ENCODE measurements at regions not wholly inside any gene's neighbourhood (a gene's known extent, or its start where the extent isn't known, plus 50 kb on each side); places are given as distances from the start of the nearest gene placed in this dataset.

DNA sequence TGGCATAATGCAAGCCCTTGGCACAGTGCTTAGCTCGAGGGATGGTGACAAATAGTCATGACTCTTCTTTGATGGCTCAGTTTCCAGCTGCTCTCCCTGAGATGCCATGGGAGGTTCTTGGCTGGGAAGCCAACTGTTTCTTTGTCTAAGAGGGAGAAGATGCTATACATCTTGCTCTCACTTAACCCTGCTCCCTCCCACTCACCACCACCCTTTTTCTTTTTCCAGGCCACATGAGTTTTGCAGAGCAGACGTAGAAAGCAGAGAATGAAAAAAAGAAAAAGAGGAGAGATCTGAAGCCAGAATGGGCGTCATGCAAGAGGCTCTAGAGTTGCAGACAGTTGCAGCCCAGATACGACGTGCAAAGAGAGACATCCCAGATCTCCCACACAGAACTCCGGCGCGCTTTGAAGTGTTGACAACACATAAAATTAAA is 160.5 kb downstream of the FGF18 start:
- H3K27me3 ChIP-seq (replicated peaks; ENCODE audit: insufficient read depth) = no peaks in the 10 kb centered on the region
- H3K4me1 ChIP-seq (ENCODE audit: control insufficient read depth in 1 of 2, low read depth in 2 of 2) = no peaks in the 10 kb centered on the region
- no peak for DNase-seq (ENCODE audit: low spot score)
- no peak overlapping the region for H3K4me3 ChIP-seq
- H3K9me3 ChIP-seq = no peaks in the 10 kb centered on the region
- no peak overlapping the region for H3K27ac ChIP-seq
- TF ChIP-seq CTCF (IDR thresholded peaks at IDR 0.05) = no peak
- H3K36me3 ChIP-seq = no peaks in the 10 kb centered on the region
- ATAC-seq (ENCODE audit: insufficient number of reproducible peaks, low FRiP score, low read depth) = no peak

DNA sequence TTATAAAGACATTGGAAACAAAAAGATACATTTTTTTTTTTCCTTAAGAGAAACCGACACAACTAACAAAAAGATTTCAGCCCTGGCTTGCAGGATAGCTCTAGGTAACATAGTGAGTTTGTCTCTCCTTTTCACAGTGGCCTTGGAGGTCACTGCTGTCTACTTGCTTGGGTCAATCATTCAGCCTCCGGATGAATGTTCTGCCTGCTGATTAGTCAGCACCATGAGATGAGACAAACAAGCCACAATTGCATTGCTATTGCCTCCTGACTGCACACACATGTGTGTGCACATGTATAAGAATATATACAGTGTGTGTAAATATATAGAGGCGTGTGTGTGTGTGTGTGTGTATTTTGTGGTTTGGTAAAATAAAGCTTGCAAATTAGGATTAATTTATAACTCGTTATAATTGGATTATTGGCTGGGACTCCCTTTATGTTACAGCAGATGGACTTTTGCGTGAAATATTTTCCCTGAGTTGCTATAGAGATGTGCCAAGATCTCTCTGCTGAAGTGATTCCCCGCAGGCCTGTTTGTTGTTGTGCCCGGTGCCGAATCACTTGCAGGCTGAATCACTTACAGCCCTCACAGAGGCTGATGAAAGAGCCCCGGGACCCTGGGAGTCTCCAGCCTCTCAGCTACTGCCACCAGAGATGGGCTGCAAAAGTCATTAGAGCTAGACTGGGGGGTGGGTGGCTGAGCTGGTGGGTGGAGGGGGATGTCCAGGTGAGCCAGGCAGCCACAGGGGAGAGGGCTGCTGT is 161.2 kb downstream of the FGF18 start:
- no peak for TF ChIP-seq CTCF (IDR thresholded peaks at IDR 0.05)
- Histone ChIP-seq H3K36me3 (no peaks in the 10 kb centered on the region), H3K4me1 (ENCODE audit: control insufficient read depth in 1 of 2, low read depth in 2 of 2) (no peaks in the 10 kb centered on the region), H3K9me3 (no peaks in the 10 kb centered on the region), H3K4me3 (no peak overlapping the region), H3K27ac (no peak overlapping the region), H3K27me3 (replicated peaks; ENCODE audit: insufficient read depth) (no peaks in the 10 kb centered on the region)
- ATAC-seq (ENCODE audit: insufficient number of reproducible peaks, low FRiP score, low read depth) (no peak), DNase-seq (ENCODE audit: low spot score) (no peak)

DNA sequence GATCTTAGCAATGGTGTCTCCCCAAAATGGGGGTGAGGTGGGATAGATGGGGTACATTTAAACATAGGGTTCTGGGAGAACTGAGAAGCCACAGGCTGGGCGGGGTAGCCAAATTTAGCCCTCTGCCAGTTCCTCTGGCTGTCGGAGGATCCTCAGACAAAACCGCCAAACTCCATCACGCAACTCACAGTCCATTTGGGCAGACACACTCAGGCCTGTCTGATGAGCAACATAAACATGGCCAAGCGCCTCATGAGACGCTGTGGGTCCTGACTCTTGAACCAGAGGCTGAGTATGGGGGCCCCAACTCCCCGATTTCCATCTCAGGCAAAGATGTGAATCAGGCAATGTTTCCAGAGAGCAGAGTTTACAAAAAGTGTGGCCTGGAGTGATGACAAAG is 162.3 kb downstream of the FGF18 start:
- Histone ChIP-seq H3K9me3 (no peaks in the 10 kb centered on the region), H3K36me3 (no peaks in the 10 kb centered on the region), H3K4me1 (ENCODE audit: control insufficient read depth in 1 of 2, low read depth in 2 of 2) (no peaks in the 10 kb centered on the region), H3K27ac (no peak overlapping the region), H3K4me3 (no peak overlapping the region), H3K27me3 (replicated peaks; ENCODE audit: insufficient read depth) (no peaks in the 10 kb centered on the region)
- ATAC-seq (ENCODE audit: insufficient number of reproducible peaks, low FRiP score, low read depth) = no peak
- DNase-seq (ENCODE audit: low spot score) = no peak
- TF ChIP-seq CTCF (IDR thresholded peaks at IDR 0.05) = no peak

- ATAC-seq (ENCODE audit: insufficient number of reproducible peaks, low FRiP score, low read depth) = no peak
These were observed 163.4 kb downstream of the FGF18 start for GRCh38 chr5:171582849-171583248.

DNA sequence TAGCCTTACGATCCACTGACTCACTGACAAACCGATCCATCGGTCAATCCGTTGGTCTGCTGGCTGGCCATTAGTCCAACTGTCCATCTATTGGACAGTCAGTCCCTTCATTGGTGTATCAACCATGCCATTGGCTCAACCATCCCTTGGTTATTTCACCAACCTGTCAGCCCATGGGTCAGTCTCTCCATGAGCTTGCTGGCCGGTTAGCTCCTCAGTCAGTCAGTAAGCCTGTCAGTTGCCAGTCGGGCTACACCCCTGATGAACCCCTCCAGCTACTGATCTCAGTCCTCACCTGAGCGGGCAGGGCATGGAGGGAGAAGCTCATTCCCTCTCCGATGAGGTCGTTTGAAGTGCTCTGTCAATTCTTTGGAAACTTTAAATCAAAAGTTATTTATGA is 166.5 kb downstream of the FGF18 start:
- ATAC-seq (ENCODE audit: insufficient number of reproducible peaks, low FRiP score, low read depth) = no peak
- no peak for TF ChIP-seq CTCF (IDR thresholded peaks at IDR 0.05)
- DNase-seq (ENCODE audit: low spot score) = no peak
- Histone ChIP-seq H3K27ac (no peak overlapping the region), H3K27me3 (replicated peaks; ENCODE audit: insufficient read depth) (no peaks in the 10 kb centered on the region), H3K36me3 (no peaks in the 10 kb centered on the region), H3K4me3 (no peak overlapping the region), H3K9me3 (no peaks in the 10 kb centered on the region), H3K4me1 (ENCODE audit: control insufficient read depth in 1 of 2, low read depth in 2 of 2) (no peaks in the 10 kb centered on the region)

More at GRCh38 chr5:171582849-171583248, 163.4 kb downstream of the FGF18 start:
- H3K27ac ChIP-seq = no peak overlapping the region
- DNase-seq (ENCODE audit: low spot score) = no peak
- no peaks in the 10 kb centered on the region for H3K4me1 ChIP-seq (ENCODE audit: control insufficient read depth in 1 of 2, low read depth in 2 of 2)
- TF ChIP-seq CTCF (IDR thresholded peaks at IDR 0.05) = no peak
- no peaks in the 10 kb centered on the region for H3K9me3 ChIP-seq
- no peaks in the 10 kb centered on the region for H3K36me3 ChIP-seq
- H3K4me3 ChIP-seq = no peak overlapping the region
- no peaks in the 10 kb centered on the region for H3K27me3 ChIP-seq (replicated peaks; ENCODE audit: insufficient read depth)

Data from thoracic aorta (tissue), 2 donors.